Fibroblast of the aortic adventitia (primary cell): ENCODE measurements at regions not wholly inside any gene's neighbourhood (a gene's known extent, or its start where the extent isn't known, plus 50 kb on each side); places are given as distances from the start of the nearest gene placed in this dataset.

Experiments used
- DNase-seq: peaks from one replicate; pipeline ENCODE4 v3.0.0-alpha.2; 2010; ENCODE audit warnings: low read depth
- H3K4me3 ChIP-seq: 2 replicates; pipeline ENCODE4 v1.5.1; 2011; ENCODE audit warnings: low read depth, mild to moderate bottlenecking, control low read depth, low read length, moderate library complexity
- CTCF ChIP-seq: IDR thresholded peaks from 2 replicates; pipeline ENCODE4 v1.5.1; 2011; ENCODE audit warnings: mild to moderate bottlenecking, low read length, control low read depth, inconsistent platforms; ENCODE audit not compliant: insufficient read depth

GRCh38 chr6:155695495-155695894 is 239.9 kb upstream of the NOX3 start:
- H3K4me3 ChIP-seq: no peak overlapping the region
- TF ChIP-seq CTCF: no peak
- no peak for DNase-seq

GRCh38 chr6:155694419-155694790 is 238.8 kb upstream of the NOX3 start:
- no peak for TF ChIP-seq CTCF
- no peak overlapping the region for H3K4me3 ChIP-seq
- DNase-seq: no peak

GRCh38 chr6:155693573-155694418 is 238.2 kb upstream of the NOX3 start:
- H3K4me3 ChIP-seq: no peak overlapping the region
- no peak for TF ChIP-seq CTCF
- DNase-seq: no peak

- DNase-seq: peak; percentile 55
- no peak overlapping the region for H3K4me3 ChIP-seq
- TF ChIP-seq CTCF: no peak
Observed at GRCh38 chr6:155690820-155691219, 235.2 kb upstream of the NOX3 start.

GRCh38 chr6:155687645-155688044 is 232.0 kb upstream of the NOX3 start:
- no peak for TF ChIP-seq CTCF
- DNase-seq: peak; percentile 33
- H3K4me3 ChIP-seq: no peak overlapping the region

- TF ChIP-seq CTCF: no peak
- no peak overlapping the region for H3K4me3 ChIP-seq
Observed at GRCh38 chr6:155684416-155685196, 229.0 kb upstream of the NOX3 start.

More at GRCh38 chr6:155684416-155685196, 229.0 kb upstream of the NOX3 start:
- no peak for DNase-seq
